Activated T-cell treated with anti-CD3 and anti-CD28 coated beads for 1 hour (primary cell): ENCODE measurements at regions not wholly inside any gene's neighbourhood (a gene's known extent, or its start where the extent isn't known, plus 50 kb on each side); places are given as distances from the start of the nearest gene placed in this dataset.
"Not testable (repeated sequence)": the region's sequence is repeated elsewhere in the genome, so short reads cannot be mapped to it uniquely, and the experiment has no call there.

Experiments used
- DNase-seq: peaks from one replicate; pipeline ENCODE4 v3.0.0-alpha.2; 2020; ENCODE audit warnings: low read depth

- DNase-seq: not testable (repeated sequence)
Measured at GRCh38 chr13:109702030-109702597, 84.3 kb downstream of the IRS2 start.

- DNase-seq: no peak
Measured at GRCh38 chr13:109700176-109700575, 86.2 kb downstream of the IRS2 start.

- no peak for DNase-seq
Measured at GRCh38 chr13:109699628-109700071, 86.7 kb downstream of the IRS2 start.

GRCh38 chr13:109698779-109699178 is 87.6 kb downstream of the IRS2 start:
- no peak for DNase-seq

GRCh38 chr13:109697936-109698335 is 88.4 kb downstream of the IRS2 start:
- no peak for DNase-seq

GRCh38 chr13:109695402-109696190 is 90.8 kb downstream of the IRS2 start:
- DNase-seq: no peak

GRCh38 chr13:109694972-109695371 is 91.4 kb downstream of the IRS2 start:
- no peak for DNase-seq

GRCh38 chr13:109693213-109693612 is 93.2 kb downstream of the IRS2 start:
- no peak for DNase-seq

- DNase-seq: no peak
Measured at GRCh38 chr13:109691689-109692088, 94.7 kb downstream of the IRS2 start.

- no peak for DNase-seq
Measured at GRCh38 chr13:109687559-109688448, 98.6 kb downstream of the IRS2 start.

- no peak for DNase-seq
Measured at GRCh38 chr13:109685203-109685602, 101.2 kb downstream of the IRS2 start.

GRCh38 chr13:109684824-109685202 is 101.6 kb downstream of the IRS2 start:
- DNase-seq: no peak

- DNase-seq: no peak
Measured at GRCh38 chr13:109684084-109684823, 102.1 kb downstream of the IRS2 start.

- DNase-seq: no peak
Measured at GRCh38 chr13:109682534-109683244, 103.7 kb downstream of the IRS2 start.

- no peak for DNase-seq
Measured at GRCh38 chr13:109680930-109681329, 105.5 kb downstream of the IRS2 start.

- DNase-seq: no peak
Measured at GRCh38 chr13:109680288-109680687, 106.1 kb downstream of the IRS2 start.

GRCh38 chr13:109678459-109678858 is 107.9 kb downstream of the IRS2 start:
- DNase-seq: no peak

GRCh38 chr13:109677206-109677605 is 109.2 kb downstream of the IRS2 start:
- no peak for DNase-seq

- DNase-seq: no peak
Measured at GRCh38 chr13:109673477-109673876, 112.9 kb downstream of the IRS2 start.

- DNase-seq: no peak
Measured at GRCh38 chr13:109672545-109672944, 113.8 kb downstream of the IRS2 start.

- no peak for DNase-seq
Measured at GRCh38 chr13:109671919-109672318, 114.5 kb downstream of the IRS2 start.
